ENCODE measurements at regions not wholly inside any gene's neighbourhood (a gene's known extent, or its start where the extent isn't known, plus 50 kb on each side); places are given as distances from the start of the nearest gene placed in this dataset.

GRCh38 chr9:95757439-95757838, 118.1 kb upstream of the ERCC6L2 start:
- ChIA-PET POLR2A (no interaction called here), CTCF (interaction anchor here (1.0 kb wide), 1 partner anchor 226 kb away, joined by 3 read pairs; no protein-coding TSS in a partner anchor)
- Histone ChIP-seq H3K4me1 (ENCODE audit: control insufficient read depth, insufficient read depth, low read length) (peaks cover 13% of the 10 kb centered on the region), H3K4me3 (ENCODE audit: low read depth, low read length) (no peak overlapping the region), H3K27ac (ENCODE audit: extremely low read depth, low read depth, low read length) (no peak overlapping the region), H3K36me3 (ENCODE audit: control insufficient read depth in 2 of 2, insufficient read depth in 1 of 2, low read length in 2 of 2) (no peaks in the 10 kb centered on the region), H3K9me3 (ENCODE audit: control insufficient read depth, insufficient read depth, low read depth, low read length) (no peaks in the 10 kb centered on the region)
- no peak for TF ChIP-seq ZBTB26 (tag by site-specific recombination; optimal IDR thresholded peaks at IDR 0.05)
- TF ChIP-seq ZNF112 (tag by site-specific recombination; IDR thresholded peaks at IDR 0.05): no peak
- no peak for TF ChIP-seq ZNF10 (tag by site-specific recombination; IDR thresholded peaks at IDR 0.05)
- no peak for TF ChIP-seq ZNF843 (tag by site-specific recombination; IDR thresholded peaks at IDR 0.05)
- no peak for TF ChIP-seq ZNF354C (tag by site-specific recombination; IDR thresholded peaks at IDR 0.05; ENCODE audit: borderline replicate concordance, low read depth)
- no peak for TF ChIP-seq ZNF394 (tag by site-specific recombination; IDR thresholded peaks at IDR 0.05; ENCODE audit: borderline replicate concordance)
- TF ChIP-seq BCL6B (tag by site-specific recombination; IDR thresholded peaks at IDR 0.05): no peak
- TF ChIP-seq SCRT2 (tag by site-specific recombination; IDR thresholded peaks at IDR 0.05): no peak

GRCh38 chr9:95756986-95757385, 118.5 kb upstream of the ERCC6L2 start:
- TF ChIP-seq ZNF639 (tag by site-specific recombination; IDR thresholded peaks at IDR 0.05) (no peak), MEIS1 (CRISPR knock-in tag; IDR thresholded peaks at IDR 0.05; ENCODE audit: borderline replicate concordance) (no peak)
- CTCF ChIA-PET: interaction anchor here (1.0 kb wide), 1 partner anchor 226 kb away, joined by 3 read pairs; no protein-coding TSS in a partner anchor

GRCh38 chr9:95756101-95756500, 119.4 kb upstream of the ERCC6L2 start:
- CTCF ChIA-PET: no interaction called here
- Histone ChIP-seq H3K27ac (ENCODE audit: extremely low read depth, low read depth, low read length) (no peak overlapping the region), H3K4me1 (ENCODE audit: control insufficient read depth, insufficient read depth, low read length) (peaks cover 13% of the 10 kb centered on the region), H3K36me3 (ENCODE audit: control insufficient read depth in 2 of 2, insufficient read depth in 1 of 2, low read length in 2 of 2) (no peaks in the 10 kb centered on the region), H3K9me3 (ENCODE audit: control insufficient read depth, insufficient read depth, low read depth, low read length) (no peaks in the 10 kb centered on the region), H3K4me3 (ENCODE audit: low read depth, low read length) (no peak overlapping the region)
- POLR2A ChIA-PET: interaction anchor here (1.0 to 1.1 kb wide), 2 partner anchors 10 to 119 kb away, joined by 3 to 5 read pairs; partner anchors contain the start of gene ERCC6L2
- TF ChIP-seq ZNF768 (tag by site-specific recombination; IDR thresholded peaks at IDR 0.05) (peak; percentile 38; the same call in 1 of the 2 replicates), ZBTB49 (tag by site-specific recombination; IDR thresholded peaks at IDR 0.05; ENCODE audit: low read depth) (no peak), ZBTB8A (tag by site-specific recombination; IDR thresholded peaks at IDR 0.05) (no peak), ZNF23 (tag by site-specific recombination; IDR thresholded peaks at IDR 0.05; ENCODE audit: borderline replicate concordance) (no peak), ZBTB26 (tag by site-specific recombination; optimal IDR thresholded peaks at IDR 0.05) (no peak), ZNF513 (tag by site-specific recombination; IDR thresholded peaks at IDR 0.05) (no peak), ZNF610 (tag by site-specific recombination; IDR thresholded peaks at IDR 0.05; ENCODE audit: borderline replicate concordance) (no peak)

More at GRCh38 chr9:95756986-95757385, 118.5 kb upstream of the ERCC6L2 start:
- H3K9me3 ChIP-seq (ENCODE audit: control insufficient read depth, insufficient read depth, low read depth, low read length): no peaks in the 10 kb centered on the region
- H3K27ac ChIP-seq (ENCODE audit: extremely low read depth, low read depth, low read length): no peak overlapping the region
- H3K4me3 ChIP-seq (ENCODE audit: low read depth, low read length): no peak overlapping the region
- H3K4me1 ChIP-seq (ENCODE audit: control insufficient read depth, insufficient read depth, low read length): peaks cover 13% of the 10 kb centered on the region
- H3K36me3 ChIP-seq (ENCODE audit: control insufficient read depth in 2 of 2, insufficient read depth in 1 of 2, low read length in 2 of 2): no peaks in the 10 kb centered on the region
- POLR2A ChIA-PET: interaction anchor here (1.1 kb wide), 1 partner anchor 11 kb away, joined by 3 read pairs; no protein-coding TSS in a partner anchor
